Hematopoietic multipotent progenitor cell treated with erythropoietin and hydrocortisone succinate and interleukin-3 and kit ligand, for 8 days (in vitro differentiated cells): ENCODE measurements at regions not wholly inside any gene's neighbourhood (a gene's known extent, or its start where the extent isn't known, plus 50 kb on each side); places are given as distances from the start of the nearest gene placed in this dataset.
"Not testable (repeated sequence)": the region's sequence is repeated elsewhere in the genome, so short reads cannot be mapped to it uniquely, and the experiment has no call there.

Experiments used
- DNase-seq: peaks from one replicate; pipeline ENCODE4 v3.0.0-alpha.2; 2015

- no peak for DNase-seq
Measured at GRCh38 chr20:60785785-60786184, 466.3 kb upstream of the CDH4 start.

GRCh38 chr20:60786686-60787217, 465.3 kb upstream of the CDH4 start:
- DNase-seq = no peak

GRCh38 chr20:60787276-60787675, 464.8 kb upstream of the CDH4 start:
- DNase-seq = no peak

- DNase-seq = no peak
Measured at GRCh38 chr20:60788070-60788469, 464.0 kb upstream of the CDH4 start.

GRCh38 chr20:60789399-60789798, 462.7 kb upstream of the CDH4 start:
- DNase-seq = no peak

GRCh38 chr20:60790339-60790738, 461.7 kb upstream of the CDH4 start:
- not testable (repeated sequence) for DNase-seq

- DNase-seq = no peak
Measured at GRCh38 chr20:60791823-60792222, 460.2 kb upstream of the CDH4 start.

- DNase-seq = no peak
Measured at GRCh38 chr20:60792941-60793340, 459.1 kb upstream of the CDH4 start.

- no peak for DNase-seq
Measured at GRCh38 chr20:60794674-60795073, 457.4 kb upstream of the CDH4 start.

GRCh38 chr20:60795651-60796050, 456.4 kb upstream of the CDH4 start:
- no peak for DNase-seq

- no peak for DNase-seq
Measured at GRCh38 chr20:60800185-60800584, 451.9 kb upstream of the CDH4 start.

GRCh38 chr20:60802676-60803075, 449.4 kb upstream of the CDH4 start:
- no peak for DNase-seq

- DNase-seq = no peak
Measured at GRCh38 chr20:60803335-60804055, 448.6 kb upstream of the CDH4 start.

- DNase-seq = no peak
Measured at GRCh38 chr20:60804240-60804917, 447.7 kb upstream of the CDH4 start.

GRCh38 chr20:60804918-60805630, 447.0 kb upstream of the CDH4 start:
- DNase-seq = no peak

- no peak for DNase-seq
Measured at GRCh38 chr20:60806354-60806753, 445.7 kb upstream of the CDH4 start.

- no peak for DNase-seq
Measured at GRCh38 chr20:60806824-60807223, 445.2 kb upstream of the CDH4 start.

GRCh38 chr20:60808003-60808672, 443.9 kb upstream of the CDH4 start:
- DNase-seq = no peak

GRCh38 chr20:60808701-60809100, 443.4 kb upstream of the CDH4 start:
- DNase-seq = no peak

- DNase-seq = no peak
Measured at GRCh38 chr20:60810561-60810960, 441.5 kb upstream of the CDH4 start.

- DNase-seq = no peak
Measured at GRCh38 chr20:60812561-60812960, 439.5 kb upstream of the CDH4 start.

GRCh38 chr20:60813066-60813465, 439.0 kb upstream of the CDH4 start:
- DNase-seq = no peak

- no peak for DNase-seq
Measured at GRCh38 chr20:60815656-60816055, 436.4 kb upstream of the CDH4 start.
